ENCODE measurements at regions not wholly inside any gene's neighbourhood (a gene's known extent, or its start where the extent isn't known, plus 50 kb on each side); places are given as distances from the start of the nearest gene placed in this dataset.

GRCh38 chr17:72530454-72530853 lies 409.6 kb downstream of the SOX9 start:
- peaks cover 8% of the 10 kb centered on the region for H3K27me3 Mint-ChIP-seq
- peaks cover 6% of the 10 kb centered on the region for H3K9me3 Mint-ChIP-seq
- no peak overlapping the region for H3K27ac Mint-ChIP-seq
- no peak for DNase-seq (ENCODE audit: low spot score in 2 of 2)
- no peaks in the 10 kb centered on the region for H3K4me1 Mint-ChIP-seq
- H3K36me3 Mint-ChIP-seq: no peaks in the 10 kb centered on the region
- no peak overlapping the region for H3K4me3 Mint-ChIP-seq
- no peak for ATAC-seq (ENCODE audit: low read depth)

- ATAC-seq (ENCODE audit: low read depth): no peak
- no peak for DNase-seq (ENCODE audit: low spot score in 2 of 2)
- Mint-ChIP-seq H3K27me3 (peaks cover 11% of the 10 kb centered on the region), H3K36me3 (no peaks in the 10 kb centered on the region), H3K9me3 (peaks cover 6% of the 10 kb centered on the region), H3K4me3 (no peak overlapping the region), H3K27ac (no peak overlapping the region), H3K4me1 (no peaks in the 10 kb centered on the region)
Observed at GRCh38 chr17:72531729-72532128, 410.9 kb downstream of the SOX9 start.

GRCh38 chr17:72534265-72534664 lies 413.4 kb downstream of the SOX9 start:
- Mint-ChIP-seq H3K9me3 (peaks cover 6% of the 10 kb centered on the region), H3K27me3 (peaks cover 7% of the 10 kb centered on the region), H3K27ac (no peak overlapping the region), H3K4me1 (no peaks in the 10 kb centered on the region), H3K36me3 (no peaks in the 10 kb centered on the region), H3K4me3 (no peak overlapping the region)
- ATAC-seq (ENCODE audit: low read depth) (no peak), DNase-seq (ENCODE audit: low spot score in 2 of 2) (no peak)

- H3K4me1 Mint-ChIP-seq: no peaks in the 10 kb centered on the region
- H3K27me3 Mint-ChIP-seq: peaks cover 7% of the 10 kb centered on the region
- no peak overlapping the region for H3K4me3 Mint-ChIP-seq
- DNase-seq (ENCODE audit: low spot score in 2 of 2): no peak
- H3K9me3 Mint-ChIP-seq: peaks cover 6% of the 10 kb centered on the region
- H3K27ac Mint-ChIP-seq: no peak overlapping the region
- no peak for ATAC-seq (ENCODE audit: low read depth)
- H3K36me3 Mint-ChIP-seq: no peaks in the 10 kb centered on the region
Observed at GRCh38 chr17:72534776-72535175, 414.0 kb downstream of the SOX9 start.

GRCh38 chr17:72535346-72535745 lies 414.5 kb downstream of the SOX9 start:
- H3K27me3 Mint-ChIP-seq: peaks cover 9% of the 10 kb centered on the region
- peaks cover 3% of the 10 kb centered on the region for H3K4me1 Mint-ChIP-seq
- DNase-seq (ENCODE audit: low spot score in 2 of 2) (no peak), ATAC-seq (ENCODE audit: low read depth) (no peak)
- no peak overlapping the region for H3K27ac Mint-ChIP-seq
- peaks cover 5% of the 10 kb centered on the region for H3K9me3 Mint-ChIP-seq
- H3K4me3 Mint-ChIP-seq: no peak overlapping the region
- no peaks in the 10 kb centered on the region for H3K36me3 Mint-ChIP-seq

- ATAC-seq (ENCODE audit: low read depth) (no peak), DNase-seq (ENCODE audit: low spot score in 2 of 2) (no peak)
- Mint-ChIP-seq H3K36me3 (no peaks in the 10 kb centered on the region), H3K4me3 (no peak overlapping the region), H3K4me1 (peaks cover 3% of the 10 kb centered on the region), H3K27me3 (peaks cover 9% of the 10 kb centered on the region), H3K27ac (no peak overlapping the region), H3K9me3 (peaks cover 4% of the 10 kb centered on the region)
Observed at GRCh38 chr17:72535779-72536178, 415.0 kb downstream of the SOX9 start.

- Mint-ChIP-seq H3K27me3 (peaks cover 12% of the 10 kb centered on the region), H3K4me1 (peaks cover 3% of the 10 kb centered on the region), H3K9me3 (peaks cover 4% of the 10 kb centered on the region), H3K36me3 (no peaks in the 10 kb centered on the region), H3K4me3 (no peak overlapping the region), H3K27ac (no peak overlapping the region)
- ATAC-seq (ENCODE audit: low read depth): no peak
- DNase-seq (ENCODE audit: low spot score in 2 of 2): no peak
Observed at GRCh38 chr17:72536788-72537187, 416.0 kb downstream of the SOX9 start.

- H3K27ac Mint-ChIP-seq: no peak overlapping the region
- DNase-seq (ENCODE audit: low spot score in 2 of 2): no peak
- H3K4me3 Mint-ChIP-seq: no peak overlapping the region
- H3K36me3 Mint-ChIP-seq: no peaks in the 10 kb centered on the region
- H3K4me1 Mint-ChIP-seq: peaks cover 3% of the 10 kb centered on the region
- no peak for ATAC-seq (ENCODE audit: low read depth)
- peaks cover 12% of the 10 kb centered on the region for H3K27me3 Mint-ChIP-seq
- peaks cover 4% of the 10 kb centered on the region for H3K9me3 Mint-ChIP-seq
Observed at GRCh38 chr17:72538443-72538842, 417.6 kb downstream of the SOX9 start.

- DNase-seq (ENCODE audit: low spot score in 2 of 2) (no peak), ATAC-seq (ENCODE audit: low read depth) (no peak)
- H3K27me3 Mint-ChIP-seq: peaks cover 14% of the 10 kb centered on the region
- H3K9me3 Mint-ChIP-seq: peaks cover 5% of the 10 kb centered on the region
- no peak overlapping the region for H3K4me3 Mint-ChIP-seq
- H3K27ac Mint-ChIP-seq: no peak overlapping the region
- H3K36me3 Mint-ChIP-seq: no peaks in the 10 kb centered on the region
- H3K4me1 Mint-ChIP-seq: peaks cover 3% of the 10 kb centered on the region
Observed at GRCh38 chr17:72538901-72539352, 418.1 kb downstream of the SOX9 start.

- H3K9me3 Mint-ChIP-seq: peaks cover 2% of the 10 kb centered on the region
- DNase-seq (ENCODE audit: low spot score in 2 of 2) (peak; percentile 34 to 60), ATAC-seq (ENCODE audit: low read depth) (peak; percentile 44)
- H3K27me3 Mint-ChIP-seq: peaks cover 13% of the 10 kb centered on the region
- H3K4me1 Mint-ChIP-seq: peaks cover 3% of the 10 kb centered on the region
- H3K36me3 Mint-ChIP-seq: no peaks in the 10 kb centered on the region
- peak overlapping the region; percentile 9 for H3K4me3 Mint-ChIP-seq
- no peak overlapping the region for H3K27ac Mint-ChIP-seq
Observed at GRCh38 chr17:72539981-72540897, 419.4 kb downstream of the SOX9 start.

GRCh38 chr17:72542317-72542716 lies 421.5 kb downstream of the SOX9 start:
- Mint-ChIP-seq H3K27me3 (peaks cover 10% of the 10 kb centered on the region), H3K27ac (no peak overlapping the region), H3K9me3 (peaks cover 2% of the 10 kb centered on the region), H3K4me3 (no peak overlapping the region), H3K4me1 (peaks cover 3% of the 10 kb centered on the region), H3K36me3 (no peaks in the 10 kb centered on the region)
- no peak for DNase-seq (ENCODE audit: low spot score in 2 of 2)
- no peak for ATAC-seq (ENCODE audit: low read depth)

GRCh38 chr17:72545766-72546165 lies 424.9 kb downstream of the SOX9 start:
- H3K4me3 Mint-ChIP-seq: no peak overlapping the region
- ATAC-seq (ENCODE audit: low read depth): no peak

GRCh38 chr17:72553051-72553755 lies 432.4 kb downstream of the SOX9 start:
- ATAC-seq (ENCODE audit: low read depth) (no peak), DNase-seq (ENCODE audit: low spot score in 2 of 2) (no peak)
- no peaks in the 10 kb centered on the region for H3K36me3 Mint-ChIP-seq
- H3K27me3 Mint-ChIP-seq: peaks cover 1% of the 10 kb centered on the region
- H3K9me3 Mint-ChIP-seq: no peaks in the 10 kb centered on the region
- no peaks in the 10 kb centered on the region for H3K4me1 Mint-ChIP-seq
- no peak overlapping the region for H3K4me3 Mint-ChIP-seq
- no peak overlapping the region for H3K27ac Mint-ChIP-seq

More at GRCh38 chr17:72545766-72546165, 424.9 kb downstream of the SOX9 start:
- no peaks in the 10 kb centered on the region for H3K36me3 Mint-ChIP-seq
- H3K9me3 Mint-ChIP-seq: peaks cover 2% of the 10 kb centered on the region
- DNase-seq (ENCODE audit: low spot score in 2 of 2): no peak
- no peaks in the 10 kb centered on the region for H3K4me1 Mint-ChIP-seq
- H3K27me3 Mint-ChIP-seq: peaks cover 8% of the 10 kb centered on the region
- no peak overlapping the region for H3K27ac Mint-ChIP-seq

- Mint-ChIP-seq H3K4me1 (no peaks in the 10 kb centered on the region), H3K36me3 (no peaks in the 10 kb centered on the region)
- no peak for ATAC-seq (ENCODE audit: low read depth)
Observed at GRCh38 chr17:72554508-72554907, 433.7 kb downstream of the SOX9 start.

More at GRCh38 chr17:72554508-72554907, 433.7 kb downstream of the SOX9 start:
- Mint-ChIP-seq H3K27me3 (peaks cover 1% of the 10 kb centered on the region), H3K9me3 (no peaks in the 10 kb centered on the region), H3K27ac (no peak overlapping the region), H3K4me3 (no peak overlapping the region)
- DNase-seq (ENCODE audit: low spot score in 2 of 2): no peak
